ENCODE measurements at regions not wholly inside any gene's neighbourhood (a gene's known extent, or its start where the extent isn't known, plus 50 kb on each side); places are given as distances from the start of the nearest gene placed in this dataset.

DNA sequence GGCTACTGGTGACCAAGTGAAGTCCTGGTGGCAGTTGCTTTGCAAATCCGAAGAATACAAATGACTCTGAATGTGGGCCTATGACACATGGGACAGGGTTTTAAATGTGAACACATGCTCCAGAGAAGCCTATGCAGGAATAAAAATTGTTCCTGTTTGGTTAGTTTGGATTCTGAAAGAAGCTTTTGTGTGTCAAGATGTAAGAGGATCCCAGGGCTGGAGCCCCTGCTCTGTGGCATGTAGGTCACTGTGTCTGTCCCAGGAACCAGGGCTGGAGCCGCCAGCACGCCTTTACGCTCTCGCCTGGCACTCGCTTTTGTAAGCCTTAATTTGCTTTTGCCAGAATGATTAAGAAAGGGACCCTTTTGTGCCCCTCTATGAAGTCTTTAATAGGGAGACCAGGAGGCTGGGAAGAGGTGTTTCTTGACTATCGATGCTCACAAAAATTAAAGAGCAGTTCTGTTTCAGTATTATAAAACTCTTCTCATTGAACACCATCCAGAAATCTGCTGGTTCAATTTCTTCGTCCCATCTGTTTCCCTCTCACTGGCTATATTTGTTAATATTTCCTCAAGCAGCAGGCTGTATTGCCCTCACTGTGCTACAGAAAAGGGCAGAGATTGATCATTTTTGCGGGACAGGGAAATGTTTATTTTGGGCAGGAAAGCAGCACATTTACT, 532.7 kb upstream of the POU3F3 start:
- Histone ChIP-seq H3K4me2 (ENCODE audit: insufficient read depth, insufficient read length, low read length) (no peak overlapping the region), H3K27ac (ENCODE audit: insufficient read length, low read depth, low read length) (no peak overlapping the region)

More for the DNA sequence above, 532.7 kb upstream of the POU3F3 start:
- no peak overlapping the region for H4K91ac ChIP-seq (ENCODE audit: insufficient read length, low read depth, low read length)
- Mint-ChIP-seq H3K27ac (no peak overlapping the region), H3K4me1 (peaks cover 0 to 8% of the 10 kb centered on the region in 2 experiments; a peak in 1 of 4 replicates), H3K27me3 (ENCODE audit: low read depth) (no peaks in the 10 kb centered on the region), H3K9me3 (no peaks in the 10 kb centered on the region; a peak in 1 of 5 replicates), H3K4me3 (no peak overlapping the region), H3K36me3 (ENCODE audit: insufficient read depth in 1 of 3, low read depth in 3 of 3) (no peaks in the 10 kb centered on the region; a peak in 1 of 7 replicates)
- no peaks in the 10 kb centered on the region for H3K79me1 ChIP-seq (ENCODE audit: insufficient read depth, low read depth, low read length, poor library complexity, severe bottlenecking)
- no peak overlapping the region for H4K8ac ChIP-seq (replicated peaks; ENCODE audit: insufficient read length, low read depth, low read length)
- no peak overlapping the region for H3K23ac ChIP-seq (ENCODE audit: insufficient read length, low read depth, low read length)
- H4K20me1 ChIP-seq (ENCODE audit: control insufficient read depth, insufficient read depth, insufficient read length), result no peaks in the 10 kb centered on the region
- H3K4me1 ChIP-seq (ENCODE audit: insufficient read depth, low read length), result no peaks in the 10 kb centered on the region
- H2AFZ ChIP-seq (ENCODE audit: low read length), result no peak overlapping the region
- DNase-seq, result no peak
- no peaks in the 10 kb centered on the region for H3K27me3 ChIP-seq (ENCODE audit: insufficient read depth, low read length)
- H2BK15ac ChIP-seq (ENCODE audit: low read depth, low read length), result no peak overlapping the region
- WGBS (ENCODE audit: extremely low coverage, insufficient read length, low lambda C conversion rate), result no CpG with 5 or more reads among the region's 9 CpGs
- no peak overlapping the region for H2BK120ac ChIP-seq (ENCODE audit: low read depth, low read length, poor library complexity, severe bottlenecking)
- no peak overlapping the region for H3K4ac ChIP-seq (ENCODE audit: low read depth, low read length)
- H2AK5ac ChIP-seq (ENCODE audit: insufficient read length, low read length), result no peak overlapping the region
- no peak overlapping the region for H3K9ac ChIP-seq (ENCODE audit: extremely low read depth, insufficient read length, low read length)
- no peak overlapping the region for H3K18ac ChIP-seq (ENCODE audit: insufficient read length, low read depth, low read length)
- no peak overlapping the region for H2BK5ac ChIP-seq (ENCODE audit: insufficient read length, low read length)
- H3K9me3 ChIP-seq (ENCODE audit: control insufficient read depth, low read depth, low read length), result no peaks in the 10 kb centered on the region
- H3K23me2 ChIP-seq (ENCODE audit: insufficient read length, low read depth, low read length, poor library complexity, severe bottlenecking), result no peaks in the 10 kb centered on the region
- H3T11ph ChIP-seq (ENCODE audit: low read length), result no peak overlapping the region
- no peak overlapping the region for H4K5ac ChIP-seq (ENCODE audit: insufficient read length, low read depth, low read length)
- H2BK12ac ChIP-seq (ENCODE audit: insufficient read length, low read depth, low read length), result no peak overlapping the region
- no peak overlapping the region for H3K14ac ChIP-seq (ENCODE audit: insufficient read depth, low read length)
- no peaks in the 10 kb centered on the region for H3K79me2 ChIP-seq (ENCODE audit: insufficient read depth, low read length)
- H3K56ac ChIP-seq (ENCODE audit: insufficient read length, low read depth, low read length), result no peak overlapping the region
- H2BK20ac ChIP-seq (ENCODE audit: low read depth, low read length, poor library complexity, severe bottlenecking), result no peak overlapping the region
- TF ChIP-seq, protein P1, sequence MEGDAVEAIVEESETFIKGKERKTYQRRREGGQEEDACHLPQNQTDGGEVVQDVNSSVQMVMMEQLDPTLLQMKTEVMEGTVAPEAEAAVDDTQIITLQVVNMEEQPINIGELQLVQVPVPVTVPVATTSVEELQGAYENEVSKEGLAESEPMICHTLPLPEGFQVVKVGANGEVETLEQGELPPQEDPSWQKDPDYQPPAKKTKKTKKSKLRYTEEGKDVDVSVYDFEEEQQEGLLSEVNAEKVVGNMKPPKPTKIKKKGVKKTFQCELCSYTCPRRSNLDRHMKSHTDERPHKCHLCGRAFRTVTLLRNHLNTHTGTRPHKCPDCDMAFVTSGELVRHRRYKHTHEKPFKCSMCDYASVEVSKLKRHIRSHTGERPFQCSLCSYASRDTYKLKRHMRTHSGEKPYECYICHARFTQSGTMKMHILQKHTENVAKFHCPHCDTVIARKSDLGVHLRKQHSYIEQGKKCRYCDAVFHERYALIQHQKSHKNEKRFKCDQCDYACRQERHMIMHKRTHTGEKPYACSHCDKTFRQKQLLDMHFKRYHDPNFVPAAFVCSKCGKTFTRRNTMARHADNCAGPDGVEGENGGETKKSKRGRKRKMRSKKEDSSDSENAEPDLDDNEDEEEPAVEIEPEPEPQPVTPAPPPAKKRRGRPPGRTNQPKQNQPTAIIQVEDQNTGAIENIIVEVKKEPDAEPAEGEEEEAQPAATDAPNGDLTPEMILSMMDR (conservative IDR thresholded peaks at IDR 0.05), result no peak

All from H9 (cell line).